PC-3 (cell line): ENCODE measurements at regions not wholly inside any gene's neighbourhood (a gene's known extent, or its start where the extent isn't known, plus 50 kb on each side); places are given as distances from the start of the nearest gene placed in this dataset.

Experiments used
- EZH2 ChIP-seq: fragments of 300-600 bp; sonication (generic); IDR thresholded peaks from one replicate; pipeline ENCODE4 v1.6.1; 2017; ENCODE audit warnings: antibody characterized with exemption, mild to moderate bottlenecking, low read length; ENCODE audit not compliant: unreplicated experiment
- TF ChIP-seq, protein P1 (sequence below): fragments of 300-600 bp; sonication (generic); conservative IDR thresholded peaks from 2 replicates; pipeline ENCODE4 v1.5.1; 2017; ENCODE audit warnings: antibody characterized with exemption, low read depth, mild to moderate bottlenecking, low read length

DNA sequence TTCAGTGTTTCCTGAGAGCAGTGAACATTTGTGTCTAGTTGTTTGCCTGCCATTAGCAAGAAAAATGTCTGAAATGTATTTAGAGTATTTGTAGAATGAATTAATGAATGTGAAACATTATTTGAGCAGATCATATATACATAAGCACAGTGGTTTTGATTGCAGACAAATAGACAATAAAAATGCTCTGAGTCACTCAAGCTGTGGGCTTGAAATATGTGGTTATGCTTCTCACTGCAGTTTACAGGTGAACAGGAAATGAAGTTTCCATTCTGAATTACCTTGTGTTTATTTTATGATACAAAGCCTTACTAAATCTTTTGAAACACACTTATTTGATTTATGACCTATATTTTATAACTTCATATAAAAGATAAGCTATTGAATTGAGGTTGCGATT lies 827.7 kb downstream of the TMTC2 start:
- TF ChIP-seq, protein P1, sequence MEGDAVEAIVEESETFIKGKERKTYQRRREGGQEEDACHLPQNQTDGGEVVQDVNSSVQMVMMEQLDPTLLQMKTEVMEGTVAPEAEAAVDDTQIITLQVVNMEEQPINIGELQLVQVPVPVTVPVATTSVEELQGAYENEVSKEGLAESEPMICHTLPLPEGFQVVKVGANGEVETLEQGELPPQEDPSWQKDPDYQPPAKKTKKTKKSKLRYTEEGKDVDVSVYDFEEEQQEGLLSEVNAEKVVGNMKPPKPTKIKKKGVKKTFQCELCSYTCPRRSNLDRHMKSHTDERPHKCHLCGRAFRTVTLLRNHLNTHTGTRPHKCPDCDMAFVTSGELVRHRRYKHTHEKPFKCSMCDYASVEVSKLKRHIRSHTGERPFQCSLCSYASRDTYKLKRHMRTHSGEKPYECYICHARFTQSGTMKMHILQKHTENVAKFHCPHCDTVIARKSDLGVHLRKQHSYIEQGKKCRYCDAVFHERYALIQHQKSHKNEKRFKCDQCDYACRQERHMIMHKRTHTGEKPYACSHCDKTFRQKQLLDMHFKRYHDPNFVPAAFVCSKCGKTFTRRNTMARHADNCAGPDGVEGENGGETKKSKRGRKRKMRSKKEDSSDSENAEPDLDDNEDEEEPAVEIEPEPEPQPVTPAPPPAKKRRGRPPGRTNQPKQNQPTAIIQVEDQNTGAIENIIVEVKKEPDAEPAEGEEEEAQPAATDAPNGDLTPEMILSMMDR = no peak
- TF ChIP-seq EZH2 = no peak
